Activated T-helper 2 cell treated with anti-CD3 and anti-CD28 coated beads, Interferon-gamma antibody, Interleukin-2, Interleukin-4, amounts not matched to agents 10 μg/mL and 5 μg/mL and 100 μg/mL, durations not matched to agents 14 hours and 24 hours and 36 hours (primary cell): ENCODE measurements at regions not wholly inside any gene's neighbourhood (a gene's known extent, or its start where the extent isn't known, plus 50 kb on each side); places are given as distances from the start of the nearest gene placed in this dataset.

Experiments
- DNase-seq: peaks from one replicate; pipeline ENCODE4 v3.0.0; 2021; ENCODE audit warnings: low spot score
- H3K27ac Mint-ChIP-seq: one replicate; pipeline ENCODE4 v1.8.0; 2021; ENCODE audit warnings: mixed read lengths
- H3K27me3 Mint-ChIP-seq: one replicate; pipeline ENCODE4 v1.8.0; 2021; ENCODE audit warnings: low read depth, mixed read lengths
- H3K36me3 Mint-ChIP-seq: one replicate; pipeline ENCODE4 v1.8.0; 2021; ENCODE audit warnings: low read depth, mixed read lengths
- H3K4me1 Mint-ChIP-seq: one replicate; pipeline ENCODE4 v1.8.0; 2021; ENCODE audit warnings: low read depth, mixed read lengths
- H3K4me3 Mint-ChIP-seq: one replicate; pipeline ENCODE4 v1.8.0; 2021; ENCODE audit warnings: low read depth, mild to moderate bottlenecking, moderate library complexity, mixed read lengths
- H3K9me3 Mint-ChIP-seq: one replicate; pipeline ENCODE4 v1.8.0; 2021; ENCODE audit warnings: mixed read lengths
- intact Hi-C: fragments of 100-400 bp; cut with micrococcal nuclease; formaldehyde crosslinking; loops from one replicate; pipeline ENCODE4 v1.15.1; 2023

DNA sequence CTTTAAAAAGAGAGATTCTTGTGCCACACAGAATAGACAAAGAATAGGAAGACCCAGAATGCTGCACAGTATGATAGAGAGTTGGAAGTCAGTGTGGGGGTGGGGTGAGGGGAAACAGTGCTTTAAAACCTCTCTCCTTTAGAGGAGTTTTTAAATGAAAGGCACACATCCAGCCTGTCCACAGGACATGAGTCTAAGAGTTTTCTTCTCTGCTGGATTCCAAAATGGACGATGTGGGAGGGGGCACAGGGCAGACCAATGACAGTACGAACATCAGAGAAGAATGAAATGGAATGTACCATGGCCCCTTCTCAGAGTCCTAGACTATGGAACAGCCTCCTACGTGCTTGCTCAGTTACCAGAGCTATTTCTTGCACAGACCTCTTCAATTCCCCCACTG, 458.2 kb upstream of the DAB1 start:
- Mint-ChIP-seq H3K36me3 (no peaks in the 10 kb centered on the region), H3K27ac (no peak overlapping the region), H3K4me3 (no peak overlapping the region), H3K27me3 (no peaks in the 10 kb centered on the region), H3K4me1 (no peaks in the 10 kb centered on the region), H3K9me3 (no peaks in the 10 kb centered on the region)
- intact Hi-C loops = no loop called here
- no peak for DNase-seq

DNA sequence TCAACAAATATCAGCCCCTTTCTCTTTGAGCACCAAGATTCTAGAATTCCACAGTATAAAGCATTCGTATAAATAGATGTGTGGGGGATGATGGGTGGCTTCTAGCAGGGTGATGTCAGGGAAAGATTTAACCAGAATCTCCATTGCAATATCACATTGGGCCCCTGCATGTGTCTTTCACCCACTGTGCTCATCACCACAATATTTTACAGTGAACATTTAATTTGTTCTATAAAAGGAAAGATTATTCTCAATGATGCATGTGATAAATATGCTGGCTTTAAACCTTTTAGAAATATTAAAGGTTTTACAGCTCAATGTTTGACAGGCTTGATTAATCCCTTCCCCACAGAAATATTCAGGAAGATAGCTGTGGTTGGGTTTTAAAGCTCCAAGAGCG, 457.8 kb upstream of the DAB1 start:
- Mint-ChIP-seq H3K9me3 (no peaks in the 10 kb centered on the region), H3K27ac (no peak overlapping the region), H3K36me3 (no peaks in the 10 kb centered on the region), H3K27me3 (no peaks in the 10 kb centered on the region), H3K4me1 (no peaks in the 10 kb centered on the region), H3K4me3 (no peak overlapping the region)
- DNase-seq = no peak
- intact Hi-C loops = no loop called here

DNA sequence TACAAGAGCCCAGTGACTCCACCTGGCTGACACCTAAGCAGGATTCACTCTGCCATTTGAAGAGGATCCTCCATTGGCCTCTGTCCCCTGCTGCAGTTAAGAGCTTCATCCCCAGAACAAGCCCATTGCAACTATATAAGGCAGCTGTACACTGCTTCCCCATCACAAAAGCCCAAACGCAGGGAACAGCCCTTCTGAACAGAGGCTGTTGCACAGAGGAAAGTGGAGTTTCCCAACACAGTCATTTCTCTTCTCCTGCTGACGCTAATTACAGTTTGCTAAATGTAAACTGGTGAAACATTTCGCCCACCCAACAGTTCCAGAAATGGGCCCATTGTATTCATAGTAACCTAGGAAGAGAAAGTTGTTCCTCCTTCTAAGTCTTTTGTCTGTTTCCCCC, 455.8 kb upstream of the DAB1 start:
- intact Hi-C loops = no loop called here
- Mint-ChIP-seq H3K9me3 (no peaks in the 10 kb centered on the region), H3K4me3 (no peak overlapping the region), H3K27ac (no peak overlapping the region), H3K4me1 (no peaks in the 10 kb centered on the region), H3K36me3 (no peaks in the 10 kb centered on the region), H3K27me3 (no peaks in the 10 kb centered on the region)
- DNase-seq = no peak

DNA sequence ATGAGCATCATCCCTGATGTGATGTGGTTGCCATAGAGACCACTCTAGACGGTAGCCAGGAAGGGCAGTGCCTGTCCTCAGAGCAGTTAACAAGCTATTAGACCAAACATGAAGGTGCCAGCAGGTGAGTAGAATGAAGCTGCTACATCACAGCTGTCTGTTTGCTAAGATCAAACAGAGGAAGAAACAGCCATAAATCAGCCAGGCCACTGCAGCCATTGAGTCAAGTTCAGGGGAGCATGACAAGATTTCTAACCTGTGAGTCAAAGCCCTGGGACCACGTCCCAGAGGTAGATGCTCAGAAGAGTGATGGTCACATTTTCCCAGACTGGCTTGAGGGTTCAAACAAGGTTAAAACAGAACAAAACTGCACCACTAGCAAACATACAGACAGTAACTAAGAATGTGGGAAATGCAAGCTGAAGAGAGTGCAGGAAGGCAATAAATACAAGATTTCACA, 450.6 kb upstream of the DAB1 start:
- Mint-ChIP-seq H3K4me3 (no peak overlapping the region), H3K4me1 (no peaks in the 10 kb centered on the region), H3K36me3 (no peaks in the 10 kb centered on the region), H3K27ac (no peak overlapping the region), H3K27me3 (no peaks in the 10 kb centered on the region), H3K9me3 (no peaks in the 10 kb centered on the region)
- intact Hi-C loops = no loop called here
- no peak for DNase-seq

DNA sequence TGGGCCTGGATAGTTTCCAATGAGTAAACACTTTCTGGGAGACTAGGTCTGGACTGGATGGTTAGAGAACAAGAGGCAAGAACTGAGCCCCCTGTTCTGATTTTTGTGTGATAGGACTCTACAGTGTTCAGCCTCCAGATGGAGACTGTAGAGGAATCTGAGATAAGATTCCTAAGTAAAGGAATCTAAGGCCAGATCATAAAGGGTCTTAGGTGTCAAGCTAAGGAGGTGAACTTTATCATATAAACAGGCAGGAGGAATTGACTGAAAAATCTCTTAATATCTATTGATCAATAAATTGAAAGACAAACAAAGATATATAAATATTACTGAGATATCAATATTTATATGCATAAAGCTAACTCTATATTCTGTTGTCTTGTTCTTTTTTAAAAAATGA, 449.1 kb upstream of the DAB1 start:
- Mint-ChIP-seq H3K9me3 (no peaks in the 10 kb centered on the region), H3K27ac (no peak overlapping the region), H3K4me1 (no peaks in the 10 kb centered on the region), H3K27me3 (no peaks in the 10 kb centered on the region), H3K36me3 (no peaks in the 10 kb centered on the region), H3K4me3 (no peak overlapping the region)
- intact Hi-C loops = no loop called here
- no peak for DNase-seq

DNA sequence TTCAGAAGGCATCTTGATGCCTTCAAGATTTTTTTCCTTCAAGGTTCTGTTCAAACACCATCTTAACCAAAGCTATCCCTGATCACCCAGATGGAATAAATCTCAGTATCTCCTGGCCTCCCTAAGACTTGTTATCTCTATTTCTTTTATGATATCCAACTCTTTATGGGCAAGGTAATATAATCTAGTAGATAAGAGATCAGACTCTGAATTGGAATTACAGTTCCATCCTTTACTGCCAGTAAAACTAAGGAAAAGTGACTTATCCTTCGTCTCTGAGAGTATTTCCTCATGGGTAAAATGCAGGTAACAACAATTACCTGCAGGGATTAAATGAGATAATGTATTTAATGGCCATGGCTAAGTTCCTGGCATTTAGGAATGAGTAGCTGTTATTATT, 445.0 kb upstream of the DAB1 start:
- H3K27ac Mint-ChIP-seq = no peak overlapping the region
- intact Hi-C loops = no loop called here
- no peak overlapping the region for H3K4me3 Mint-ChIP-seq
- DNase-seq = no peak
- no peaks in the 10 kb centered on the region for H3K9me3 Mint-ChIP-seq
- H3K4me1 Mint-ChIP-seq = no peaks in the 10 kb centered on the region
- no peaks in the 10 kb centered on the region for H3K27me3 Mint-ChIP-seq
- no peaks in the 10 kb centered on the region for H3K36me3 Mint-ChIP-seq

DNA sequence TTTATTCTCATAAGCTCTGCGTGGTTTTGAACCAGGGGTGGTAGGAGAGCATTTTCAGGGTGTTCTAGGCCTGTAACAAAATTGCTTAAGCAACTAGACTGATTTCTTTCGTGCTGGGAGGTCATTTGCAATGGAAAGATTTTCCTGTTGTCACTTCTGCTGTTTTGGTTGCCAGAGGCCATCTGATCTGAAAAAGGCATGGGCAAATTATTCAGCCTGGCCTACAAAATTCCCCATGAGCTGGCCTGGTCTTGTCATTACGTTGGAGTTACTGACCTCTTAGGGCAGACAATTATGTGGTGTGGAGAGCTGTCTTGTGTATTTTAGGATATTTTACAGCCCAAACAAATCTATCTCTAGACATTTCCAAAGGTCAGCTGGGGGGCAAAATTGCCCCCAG, 444.4 kb upstream of the DAB1 start:
- Mint-ChIP-seq H3K9me3 (no peaks in the 10 kb centered on the region), H3K36me3 (no peaks in the 10 kb centered on the region), H3K4me1 (no peaks in the 10 kb centered on the region), H3K27me3 (no peaks in the 10 kb centered on the region), H3K4me3 (no peak overlapping the region), H3K27ac (no peak overlapping the region)
- intact Hi-C loops = no loop called here
- no peak for DNase-seq

DNA sequence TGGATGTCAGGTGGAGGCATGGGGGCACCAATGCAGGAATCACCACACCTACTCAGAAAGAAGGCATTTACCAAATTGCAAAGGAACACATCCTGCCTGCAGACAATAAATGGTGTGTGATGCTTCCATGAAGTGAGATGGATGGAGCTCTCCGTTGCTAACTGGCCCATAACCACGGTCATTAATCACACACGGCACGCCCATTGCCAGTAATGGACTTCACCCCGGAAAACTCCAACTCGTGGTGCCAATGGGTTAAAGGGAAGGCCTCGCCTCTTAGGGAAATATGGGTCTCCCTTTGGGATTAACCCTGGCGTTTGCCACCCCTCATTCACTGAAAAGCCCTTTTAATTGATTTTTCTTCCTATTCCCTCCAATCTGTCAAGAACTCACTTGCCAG, 443.1 kb upstream of the DAB1 start:
- Mint-ChIP-seq H3K27ac (no peak overlapping the region), H3K27me3 (no peaks in the 10 kb centered on the region), H3K9me3 (no peaks in the 10 kb centered on the region), H3K4me3 (no peak overlapping the region), H3K4me1 (no peaks in the 10 kb centered on the region), H3K36me3 (no peaks in the 10 kb centered on the region)
- intact Hi-C loops = no loop called here
- no peak for DNase-seq

DNA sequence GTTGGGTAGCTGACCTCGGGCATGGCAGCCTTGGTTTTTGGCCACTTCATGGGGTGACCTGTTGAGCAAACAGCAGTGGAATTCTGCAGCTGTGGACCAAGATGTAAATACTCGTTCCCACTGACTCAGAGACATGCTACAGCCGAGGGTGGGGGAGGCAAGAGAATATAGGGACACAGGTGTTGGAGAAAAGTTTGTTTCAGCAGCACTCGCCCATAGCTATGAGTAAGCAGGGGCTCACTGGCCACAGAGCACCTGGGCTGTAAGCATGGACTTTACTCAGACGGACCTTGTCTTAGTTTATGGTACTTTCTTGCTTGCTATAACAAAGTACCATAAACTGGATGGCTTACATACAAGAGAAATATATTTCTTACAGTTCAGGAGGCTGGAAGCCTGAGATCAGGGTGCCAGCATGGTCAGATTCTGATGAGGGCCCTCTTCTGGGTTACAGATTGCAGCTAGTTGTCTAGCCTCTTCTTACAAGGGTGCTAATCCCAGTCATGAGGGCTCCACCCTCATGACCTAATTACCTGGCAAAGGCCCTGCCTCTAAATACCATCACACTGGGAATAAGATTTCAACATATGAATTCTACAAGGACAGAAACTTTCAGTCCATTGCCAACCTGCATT, 437.2 kb upstream of the DAB1 start:
- no peaks in the 10 kb centered on the region for H3K27me3 Mint-ChIP-seq

DNA sequence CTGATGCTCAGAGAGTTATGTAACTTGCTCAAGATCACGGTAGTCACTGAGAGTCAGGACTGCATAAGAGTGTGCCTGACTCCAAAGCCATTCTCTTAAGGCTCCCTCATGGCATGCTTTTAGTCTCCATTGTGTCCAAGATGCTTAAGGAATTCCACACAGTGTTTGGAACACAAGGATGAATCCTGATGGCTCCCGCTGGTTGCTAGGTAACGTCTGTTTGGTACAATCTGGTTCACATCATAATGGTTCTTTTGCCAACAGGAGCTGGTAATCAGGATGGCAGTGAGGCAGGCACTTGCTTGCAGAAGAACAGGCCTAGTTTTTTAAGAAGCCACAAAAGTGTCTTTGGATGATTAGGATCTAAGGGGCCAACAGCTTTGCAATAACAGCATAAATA, 436.5 kb upstream of the DAB1 start:
- Mint-ChIP-seq H3K27me3 (no peaks in the 10 kb centered on the region), H3K4me3 (no peak overlapping the region), H3K4me1 (no peaks in the 10 kb centered on the region), H3K27ac (no peak overlapping the region), H3K36me3 (no peaks in the 10 kb centered on the region), H3K9me3 (no peaks in the 10 kb centered on the region)
- no peak for DNase-seq
- intact Hi-C loops = no loop called here

More for the DNA sequence above, 437.2 kb upstream of the DAB1 start:
- intact Hi-C loops = no loop called here
- Mint-ChIP-seq H3K4me3 (no peak overlapping the region), H3K27ac (no peak overlapping the region), H3K36me3 (no peaks in the 10 kb centered on the region), H3K9me3 (no peaks in the 10 kb centered on the region), H3K4me1 (no peaks in the 10 kb centered on the region)
- DNase-seq = no peak

DNA sequence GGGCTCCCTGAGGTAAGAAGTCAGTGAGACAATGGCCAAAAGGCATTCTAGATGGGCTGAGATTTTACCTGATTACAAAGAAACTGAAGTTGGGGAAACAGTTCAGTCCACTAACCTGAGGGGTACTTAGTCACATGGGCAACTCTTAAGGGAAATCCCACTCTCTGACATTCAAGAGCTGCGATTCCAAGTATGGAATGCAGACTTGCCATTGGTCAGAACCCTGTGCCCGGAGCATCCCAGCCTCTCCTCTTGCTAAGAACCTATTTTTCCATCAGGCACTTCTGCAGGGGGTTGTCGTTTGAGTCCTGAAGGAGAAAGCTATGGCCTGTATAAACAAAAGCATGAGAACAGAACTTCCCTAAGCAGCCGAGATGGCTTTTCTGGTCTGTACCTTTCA, 434.9 kb upstream of the DAB1 start:
- intact Hi-C loops = no loop called here
- Mint-ChIP-seq H3K4me3 (no peak overlapping the region), H3K27ac (no peak overlapping the region), H3K36me3 (no peaks in the 10 kb centered on the region), H3K27me3 (no peaks in the 10 kb centered on the region), H3K9me3 (no peaks in the 10 kb centered on the region), H3K4me1 (no peaks in the 10 kb centered on the region)
- no peak for DNase-seq

DNA sequence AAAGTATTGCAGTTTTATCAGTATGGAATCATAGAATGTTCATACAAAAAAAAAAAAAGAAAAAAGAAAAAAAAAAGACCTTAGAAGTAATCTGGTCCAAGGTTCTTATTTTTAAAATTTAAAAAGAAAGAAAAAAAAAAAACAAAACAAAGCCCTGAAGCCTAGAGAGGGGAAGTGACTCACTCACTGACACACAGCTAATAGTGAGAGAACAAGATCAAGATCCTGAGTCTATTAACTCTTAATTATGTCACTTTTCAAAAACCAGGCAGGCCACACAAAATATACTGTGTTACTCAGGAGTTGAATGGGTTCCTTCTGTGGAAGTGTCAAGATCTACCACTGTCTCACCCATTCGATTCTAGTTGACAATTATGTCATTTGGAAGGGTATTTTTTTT, 433.9 kb upstream of the DAB1 start:
- H3K9me3 Mint-ChIP-seq = no peaks in the 10 kb centered on the region
- H3K4me3 Mint-ChIP-seq = no peak overlapping the region
- no peaks in the 10 kb centered on the region for H3K4me1 Mint-ChIP-seq
- no peaks in the 10 kb centered on the region for H3K36me3 Mint-ChIP-seq
- no peaks in the 10 kb centered on the region for H3K27me3 Mint-ChIP-seq
- DNase-seq = no peak
- no peak overlapping the region for H3K27ac Mint-ChIP-seq
- intact Hi-C loops = no loop called here

DNA sequence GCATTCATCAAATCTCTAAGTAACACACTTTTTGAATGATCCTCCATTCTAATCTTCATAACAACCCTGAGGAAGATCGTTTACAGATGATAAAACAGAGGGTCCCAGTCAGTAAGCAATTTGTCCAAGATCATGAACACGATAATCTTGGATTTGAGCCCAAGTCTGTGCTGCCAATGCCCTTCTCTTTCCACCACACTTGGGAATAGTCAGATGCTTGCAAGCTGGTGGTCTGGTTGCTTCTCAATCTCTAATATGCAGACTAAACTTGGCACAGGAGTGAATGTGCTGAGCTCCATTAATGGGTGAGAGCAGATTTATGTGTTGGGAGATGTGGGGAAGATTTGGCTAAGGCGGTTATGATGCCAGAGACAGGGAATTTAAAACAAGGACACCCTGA, 430.6 kb upstream of the DAB1 start:
- Mint-ChIP-seq H3K36me3 (no peaks in the 10 kb centered on the region), H3K27me3 (no peaks in the 10 kb centered on the region), H3K27ac (no peak overlapping the region), H3K4me1 (no peaks in the 10 kb centered on the region), H3K4me3 (no peak overlapping the region), H3K9me3 (no peaks in the 10 kb centered on the region)
- intact Hi-C loops = no loop called here
- DNase-seq = no peak
